WTC11 (cell line): ENCODE measurements at regions not wholly inside any gene's neighbourhood (a gene's known extent, or its start where the extent isn't known, plus 50 kb on each side); places are given as distances from the start of the nearest gene placed in this dataset.
"Not testable (repeated sequence)": the region's sequence is repeated elsewhere in the genome, so short reads cannot be mapped to it uniquely, and the experiment has no call there.

Source experiments
- ATAC-seq: fragments of 200-7000 bp; cut with Tn5 transposase; 2 replicates; pipeline ENCODE4 v1.10.0; 2021; ENCODE audit warnings: mild to moderate bottlenecking, moderate library complexity
- CTCF ChIA-PET: fragments of 300-600 bp; sonication (Branson Sonifier 250); formaldehyde crosslinking; loops from one replicate; lab custom pipeline; 2021; ENCODE audit warnings: antibody characterized with exemption; lab: Charles Lee
- POLR2A ChIA-PET: fragments of 350-600 bp; sonication (Branson Sonifier 250); formaldehyde crosslinking; loops from one replicate; lab custom pipeline; 2021; ENCODE audit warnings: antibody characterized with exemption; lab: Charles Lee
- DNase-seq: peaks from one replicate; pipeline ENCODE4 v3.0.0; 2021; ENCODE audit warnings: low spot score
- H3K27ac Mint-ChIP-seq: 2 replicates; pipeline ENCODE4 v1.8.0; 2021; ENCODE audit warnings: mixed read lengths
- H3K27me3 Mint-ChIP-seq: 2 replicates; pipeline ENCODE4 v1.8.0; 2021; ENCODE audit warnings: low read depth, mild to moderate bottlenecking, moderate library complexity, mixed read lengths
- H3K36me3 Mint-ChIP-seq: 2 replicates; pipeline ENCODE4 v1.8.0; 2021; ENCODE audit warnings: mixed read lengths
- H3K4me1 Mint-ChIP-seq: 2 replicates; pipeline ENCODE4 v1.8.0; 2022; ENCODE audit warnings: mixed read lengths
- H3K4me3 Mint-ChIP-seq: 2 replicates; pipeline ENCODE4 v1.8.0; 2021; ENCODE audit warnings: mild to moderate bottlenecking, moderate library complexity, mixed read lengths
- H3K9me3 Mint-ChIP-seq: 2 replicates; pipeline ENCODE4 v1.8.0; 2021; ENCODE audit warnings: mixed read lengths
- AFF4 ChIP-seq: sonication (generic); formaldehyde crosslinking; IDR thresholded peaks from 2 replicates; pipeline ENCODE4 v1.8.1; 2023; ENCODE audit warnings: mild to moderate bottlenecking, missing genetic modification reagents, borderline replicate concordance
- ATF2 ChIP-seq: sonication (generic); formaldehyde crosslinking; IDR thresholded peaks from 2 replicates; pipeline ENCODE4 v1.8.1; 2022; ENCODE audit warnings: low read depth, missing genetic modification reagents, borderline replicate concordance
- ESRRA ChIP-seq: sonication (generic); formaldehyde crosslinking; IDR thresholded peaks from 2 replicates; pipeline ENCODE4 v1.8.1; 2022; ENCODE audit warnings: mild to moderate bottlenecking, missing genetic modification reagents, borderline replicate concordance
- GTF2I ChIP-seq: fragments of 250-450 bp; sonication (Bioruptor Pico); conservative IDR thresholded peaks from 2 replicates; pipeline ENCODE4 v1.4.0; 2021; ENCODE audit warnings: mild to moderate bottlenecking
- JAZF1 ChIP-seq: fragments of 250-450 bp; sonication (Bioruptor Pico); IDR thresholded peaks from 2 replicates; pipeline ENCODE4 v1.9.0; 2021; ENCODE audit warnings: moderate library complexity, mild to moderate bottlenecking, inconsistent platforms
- MAX ChIP-seq: sonication (generic); formaldehyde crosslinking; IDR thresholded peaks from 2 replicates; pipeline ENCODE4 v1.8.0; 2022; ENCODE audit warnings: mild to moderate bottlenecking, missing genetic modification reagents
- MLX ChIP-seq: sonication (generic); formaldehyde crosslinking; IDR thresholded peaks from 2 replicates; pipeline ENCODE4 v1.8.1; 2023; ENCODE audit warnings: mild to moderate bottlenecking, missing genetic modification reagents, moderate library complexity
- MYBL2 ChIP-seq: sonication (generic); formaldehyde crosslinking; IDR thresholded peaks from 2 replicates; pipeline ENCODE4 v1.8.1; 2023; ENCODE audit warnings: mild to moderate bottlenecking, moderate library complexity, missing genetic modification reagents
- NR2C2 ChIP-seq: sonication (generic); formaldehyde crosslinking; IDR thresholded peaks from 2 replicates; pipeline ENCODE4 v1.8.0; 2022; ENCODE audit warnings: mild to moderate bottlenecking, missing genetic modification reagents
- SMAD3 ChIP-seq: sonication (generic); formaldehyde crosslinking; IDR thresholded peaks from 2 replicates; pipeline ENCODE4 v1.8.0; 2022; ENCODE audit warnings: missing genetic modification reagents, mild to moderate bottlenecking, borderline replicate concordance
- USF1 ChIP-seq: sonication (generic); formaldehyde crosslinking; IDR thresholded peaks from 2 replicates; pipeline ENCODE4 v1.8.0; 2022; ENCODE audit warnings: mild to moderate bottlenecking, missing genetic modification reagents
- USF2 ChIP-seq: sonication (generic); formaldehyde crosslinking; IDR thresholded peaks from 2 replicates; pipeline ENCODE4 v1.8.1; 2023; ENCODE audit warnings: mild to moderate bottlenecking, missing genetic modification reagents, moderate library complexity
- ZMAT4 ChIP-seq: fragments of 250-450 bp; sonication (Bioruptor Pico); IDR thresholded peaks from 2 replicates; pipeline ENCODE4 v1.9.0; 2021; ENCODE audit warnings: mild to moderate bottlenecking
- ZNF281 ChIP-seq: sonication (generic); formaldehyde crosslinking; IDR thresholded peaks from 2 replicates; pipeline ENCODE4 v1.8.0; 2023; ENCODE audit warnings: mild to moderate bottlenecking, missing genetic modification reagents
- ZNF423 ChIP-seq: fragments of 250-450 bp; sonication (Bioruptor Pico); IDR thresholded peaks from 2 replicates; pipeline ENCODE4 v2.1.2; 2022; ENCODE audit warnings: mild to moderate bottlenecking, moderate library complexity
- ZNF425 ChIP-seq: fragments of 250-450 bp; sonication (Bioruptor Pico); conservative IDR thresholded peaks from 2 replicates; pipeline ENCODE4 v1.9.0; 2021; ENCODE audit warnings: mild to moderate bottlenecking

GRCh38 chr5:143980506-143980905, 168.5 kb downstream of the HMHB1 start (continued):
- TF ChIP-seq ZNF281 (CRISPR knock-in tag) (no peak), GTF2I (CRISPR knock-in tag) (no peak), ZNF423 (no peak), USF1 (CRISPR knock-in tag) (no peak), ESRRA (no peak), ATF2 (no peak), ZNF425 (CRISPR knock-in tag) (no peak), MLX (CRISPR knock-in tag) (no peak), JAZF1 (CRISPR knock-in tag) (no peak), MYBL2 (CRISPR knock-in tag) (no peak)

- H3K27me3 Mint-ChIP-seq, H3K4me3 Mint-ChIP-seq, H3K9me3 Mint-ChIP-seq, CTCF ChIA-PET, POLR2A ChIA-PET, H3K4me1 Mint-ChIP-seq, H3K27ac Mint-ChIP-seq, ATAC-seq, H3K36me3 Mint-ChIP-seq, DNase-seq: not testable (repeated sequence)
Measured at GRCh38 chr5:143982957-143983356, 171.0 kb downstream of the HMHB1 start.

- Mint-ChIP-seq H3K9me3 (peaks cover 7% of the 10 kb centered on the region; the same call in 1 of the 2 replicates), H3K27ac (no peak overlapping the region)
- TF ChIP-seq AFF4 (CRISPR knock-in tag) (no peak), MAX (CRISPR knock-in tag) (no peak), SMAD3 (CRISPR knock-in tag) (no peak), NR2C2 (no peak), ZMAT4 (CRISPR knock-in tag) (no peak), USF2 (CRISPR knock-in tag) (no peak)
Measured at GRCh38 chr5:143985832-143986515, 174.0 kb downstream of the HMHB1 start.

More at GRCh38 chr5:143985832-143986515, 174.0 kb downstream of the HMHB1 start:
- ChIA-PET POLR2A (no interaction called here), CTCF (interaction anchor here (1.3 to 1.7 kb wide), 2 partner anchors 18 to 156 kb away, joined by 4 to 5 read pairs; no protein-coding TSS in a partner anchor)
- H3K4me3 Mint-ChIP-seq: no peak overlapping the region
- DNase-seq: no peak
- ATAC-seq: no peak; the same call in 1 of the 2 replicates
- H3K4me1 Mint-ChIP-seq: peaks cover 8% of the 10 kb centered on the region
- H3K36me3 Mint-ChIP-seq: no peaks in the 10 kb centered on the region
- H3K27me3 Mint-ChIP-seq: no peaks in the 10 kb centered on the region
